GM23338 (cell line): ENCODE measurements at regions not wholly inside any gene's neighbourhood (a gene's known extent, or its start where the extent isn't known, plus 50 kb on each side); places are given as distances from the start of the nearest gene placed in this dataset.

Experiments used
- ATAC-seq: fragments of 200-7000 bp; cut with Tn5 transposase; 3 replicates; pipeline ENCODE4 v1.9.1; 2020
- DNase-seq: peaks from one replicate; pipeline ENCODE4 v3.0.0-alpha.2; 2015; ENCODE audit warnings: low spot score
- H2AFZ ChIP-seq: fragments of 200-600 bp; sonication (generic); 2 replicates; pipeline ENCODE4 v1.8.0; 2016; ENCODE audit warnings: antibody characterized with exemption, mild to moderate bottlenecking, moderate library complexity
- H3F3A ChIP-seq: fragments of 200-600 bp; sonication (generic); replicated peaks from 2 replicates; pipeline ENCODE4 v1.8.0; 2017; ENCODE audit warnings: antibody characterized with exemption, mixed run types, low read depth
- H3K27ac ChIP-seq: fragments of 200-600 bp; sonication (generic); 2 replicates; pipeline ENCODE4 v1.6.1; 2016; ENCODE audit warnings: low read depth
- H3K27me3 ChIP-seq: fragments of 200-600 bp; sonication (generic); 2 replicates; pipeline ENCODE4 v1.8.0; 2016; ENCODE audit warnings: mild to moderate bottlenecking, mixed run types, moderate library complexity; ENCODE audit not compliant: insufficient read depth
- H3K36me3 ChIP-seq: fragments of 200-600 bp; sonication (generic); 2 replicates; pipeline ENCODE4 v1.8.0; 2016; ENCODE audit warnings: mild to moderate bottlenecking; ENCODE audit not compliant: insufficient read depth
- H3K4me1 ChIP-seq: fragments of 200-600 bp; sonication (generic); 2 replicates; pipeline ENCODE4 v1.8.0; 2016; ENCODE audit warnings: mild to moderate bottlenecking, moderate library complexity; ENCODE audit not compliant: insufficient read depth
- H3K4me2 ChIP-seq: fragments of 200-600 bp; sonication (generic); 2 replicates; pipeline ENCODE4 v1.7.1; 2017; ENCODE audit warnings: mixed run types
- H3K4me3 ChIP-seq: fragments of 200-600 bp; sonication (generic); 2 replicates; pipeline ENCODE4 v1.6.1; 2016; ENCODE audit warnings: mixed run types
- H3K79me2 ChIP-seq: fragments of 200-600 bp; sonication (generic); replicated peaks from 2 replicates; pipeline ENCODE4 v1.8.0; 2017; ENCODE audit warnings: mild to moderate bottlenecking; ENCODE audit not compliant: insufficient read depth
- H3K9me2 ChIP-seq: fragments of 200-600 bp; sonication (generic); 2 replicates; pipeline ENCODE4 v1.8.0; 2017; ENCODE audit not compliant: insufficient read depth
- H4K20me1 ChIP-seq: fragments of 200-600 bp; sonication (generic); replicated peaks from 2 replicates; pipeline ENCODE4 v1.8.0; 2017; ENCODE audit warnings: mild to moderate bottlenecking; ENCODE audit not compliant: insufficient read depth
- H3K27ac Mint-ChIP-seq: 2 replicates; pipeline ENCODE4 v1.8.0; 2020; ENCODE audit warnings: inconsistent platforms, mild to moderate bottlenecking, moderate library complexity, mixed read lengths
- H3K27me3 Mint-ChIP-seq: 3 replicates; pipeline ENCODE4 v1.8.0; 2022; ENCODE audit warnings: low read depth, mild to moderate bottlenecking, moderate library complexity, mixed read lengths, inconsistent platforms; ENCODE audit not compliant: insufficient read depth, poor library complexity
- H3K36me3 Mint-ChIP-seq: 3 replicates; pipeline ENCODE4 v1.8.0; 2021; ENCODE audit warnings: low read depth, mild to moderate bottlenecking, inconsistent platforms, moderate library complexity, mixed read lengths
- H3K4me1 Mint-ChIP-seq: 3 replicates; pipeline ENCODE4 v1.8.0; 2020; ENCODE audit warnings: mild to moderate bottlenecking, inconsistent platforms, mixed read lengths
- H3K4me3 Mint-ChIP-seq: 3 replicates; pipeline ENCODE4 v1.8.0; 2021; ENCODE audit warnings: moderate library complexity, mild to moderate bottlenecking, inconsistent platforms, mixed read lengths
- H3K9me3 Mint-ChIP-seq: 3 replicates; pipeline ENCODE4 v1.8.0; 2020; ENCODE audit warnings: moderate library complexity, mild to moderate bottlenecking, inconsistent platforms, mixed read lengths
- CREB1 ChIP-seq: fragments of 250-450 bp; sonication (Bioruptor Pico); IDR thresholded peaks from 2 replicates; pipeline ENCODE4 v1.5.0; 2020; ENCODE audit warnings: low read depth, mild to moderate bottlenecking, moderate library complexity
- EZH2 ChIP-seq: fragments of 200-600 bp; sonication (generic); IDR thresholded peaks from one replicate; pipeline ENCODE4 v1.8.0; 2017; ENCODE audit warnings: antibody characterized with exemption, mild to moderate bottlenecking, low read depth; ENCODE audit not compliant: unreplicated experiment
- EZH2phosphoT487 ChIP-seq: fragments of 200-600 bp; sonication (generic); IDR thresholded peaks from one replicate; pipeline ENCODE4 v1.8.1; 2018; ENCODE audit warnings: antibody characterized with exemption; ENCODE audit not compliant: unreplicated experiment
- JUNB ChIP-seq: IDR thresholded peaks from one replicate; pipeline ENCODE4 v1.6.1; 2016; ENCODE audit warnings: antibody characterized with exemption; ENCODE audit not compliant: unreplicated experiment
- NANOG ChIP-seq: IDR thresholded peaks from 2 replicates; pipeline ENCODE4 v1.6.1; 2016; ENCODE audit warnings: antibody characterized with exemption, borderline replicate concordance
- POLR2AphosphoS5 ChIP-seq: IDR thresholded peaks from 2 replicates; pipeline ENCODE4 v1.6.1; 2016; ENCODE audit warnings: antibody characterized with exemption, low read depth
- STAT1 ChIP-seq: IDR thresholded peaks from one replicate; pipeline ENCODE4 v1.6.1; 2016; ENCODE audit warnings: antibody characterized with exemption; ENCODE audit not compliant: unreplicated experiment
- ZNF114 ChIP-seq: fragments of 250-450 bp; sonication (Bioruptor Pico); IDR thresholded peaks from 2 replicates; pipeline ENCODE4 v1.5.0; 2020; ENCODE audit warnings: mild to moderate bottlenecking, moderate library complexity
- ZNF331 ChIP-seq: fragments of 250-450 bp; sonication (Bioruptor Pico); IDR thresholded peaks from 2 replicates; pipeline ENCODE4 v1.5.0; 2020; ENCODE audit warnings: low read depth, mild to moderate bottlenecking, moderate library complexity
- TF ChIP-seq, protein P1 (sequence below): IDR thresholded peaks from one replicate; pipeline ENCODE4 v1.6.1; 2018; ENCODE audit warnings: antibody characterized with exemption; ENCODE audit not compliant: unreplicated experiment
- TF ChIP-seq, protein P2 (sequence below): IDR thresholded peaks from 2 replicates; pipeline ENCODE4 v1.6.1; 2016; ENCODE audit warnings: antibody characterized with exemption
- TF ChIP-seq, protein P3 (sequence below), 2 experiments: fragments of 200-600 bp in 1 of 2; sonication (generic) in 1 of 2; conservative IDR thresholded peaks; 2 replicates each; pipeline versions ENCODE4 v1.5.1 to v1.6.1; 2016 to 2017; ENCODE audit warnings: antibody characterized with exemption in 2 of 2, low read depth in 2 of 2, mild to moderate bottlenecking in 2 of 2, moderate library complexity in 1 of 2
- TF ChIP-seq, protein P4 (sequence below): fragments of 250-450 bp; sonication (Bioruptor Pico); IDR thresholded peaks from 2 replicates; pipeline ENCODE4 v1.5.0; 2020; ENCODE audit warnings: mild to moderate bottlenecking, moderate library complexity

DNA sequence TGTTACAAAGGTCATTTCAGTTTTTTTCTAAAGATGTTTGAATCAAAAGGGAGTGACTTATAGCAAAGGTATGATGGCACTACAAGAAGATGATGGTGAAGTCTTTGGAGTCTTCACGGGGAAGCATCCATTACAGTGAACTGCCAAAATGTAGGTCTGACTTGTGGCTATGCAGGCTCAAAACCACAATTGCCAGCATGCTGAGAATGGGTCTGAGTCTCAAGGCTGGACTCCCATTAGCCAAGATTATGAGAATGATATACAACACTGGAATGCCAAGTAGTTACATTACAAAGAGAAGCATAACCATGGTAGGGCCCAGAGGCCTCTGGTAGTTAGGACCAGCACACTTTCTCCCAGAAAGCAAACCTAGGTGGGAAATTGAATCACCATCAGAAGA lies 194.2 kb downstream of the MTHFS start:
- Histone ChIP-seq H3F3A (no peaks in the 10 kb centered on the region), H3K79me2 (no peaks in the 10 kb centered on the region), H2AFZ (no peak overlapping the region), H3K36me3 (no peaks in the 10 kb centered on the region), H3K4me3 (no peak overlapping the region), H4K20me1 (no peaks in the 10 kb centered on the region), H3K4me2 (no peak overlapping the region), H3K27ac (no peak overlapping the region), H3K4me1 (no peaks in the 10 kb centered on the region), H3K27me3 (no peaks in the 10 kb centered on the region), H3K9me2 (peaks cover 21% of the 10 kb centered on the region; the same call in 1 of the 2 replicates)
- Mint-ChIP-seq H3K27me3 (no peaks in the 10 kb centered on the region), H3K4me1 (no peaks in the 10 kb centered on the region), H3K36me3 (no peaks in the 10 kb centered on the region), H3K27ac (no peak overlapping the region), H3K4me3 (no peak overlapping the region), H3K9me3 (no peaks in the 10 kb centered on the region)
- DNase-seq (no peak), ATAC-seq (no peak)
- TF ChIP-seq, protein P1, sequence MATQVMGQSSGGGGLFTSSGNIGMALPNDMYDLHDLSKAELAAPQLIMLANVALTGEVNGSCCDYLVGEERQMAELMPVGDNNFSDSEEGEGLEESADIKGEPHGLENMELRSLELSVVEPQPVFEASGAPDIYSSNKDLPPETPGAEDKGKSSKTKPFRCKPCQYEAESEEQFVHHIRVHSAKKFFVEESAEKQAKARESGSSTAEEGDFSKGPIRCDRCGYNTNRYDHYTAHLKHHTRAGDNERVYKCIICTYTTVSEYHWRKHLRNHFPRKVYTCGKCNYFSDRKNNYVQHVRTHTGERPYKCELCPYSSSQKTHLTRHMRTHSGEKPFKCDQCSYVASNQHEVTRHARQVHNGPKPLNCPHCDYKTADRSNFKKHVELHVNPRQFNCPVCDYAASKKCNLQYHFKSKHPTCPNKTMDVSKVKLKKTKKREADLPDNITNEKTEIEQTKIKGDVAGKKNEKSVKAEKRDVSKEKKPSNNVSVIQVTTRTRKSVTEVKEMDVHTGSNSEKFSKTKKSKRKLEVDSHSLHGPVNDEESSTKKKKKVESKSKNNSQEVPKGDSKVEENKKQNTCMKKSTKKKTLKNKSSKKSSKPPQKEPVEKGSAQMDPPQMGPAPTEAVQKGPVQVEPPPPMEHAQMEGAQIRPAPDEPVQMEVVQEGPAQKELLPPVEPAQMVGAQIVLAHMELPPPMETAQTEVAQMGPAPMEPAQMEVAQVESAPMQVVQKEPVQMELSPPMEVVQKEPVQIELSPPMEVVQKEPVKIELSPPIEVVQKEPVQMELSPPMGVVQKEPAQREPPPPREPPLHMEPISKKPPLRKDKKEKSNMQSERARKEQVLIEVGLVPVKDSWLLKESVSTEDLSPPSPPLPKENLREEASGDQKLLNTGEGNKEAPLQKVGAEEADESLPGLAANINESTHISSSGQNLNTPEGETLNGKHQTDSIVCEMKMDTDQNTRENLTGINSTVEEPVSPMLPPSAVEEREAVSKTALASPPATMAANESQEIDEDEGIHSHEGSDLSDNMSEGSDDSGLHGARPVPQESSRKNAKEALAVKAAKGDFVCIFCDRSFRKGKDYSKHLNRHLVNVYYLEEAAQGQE: no peak
- TF ChIP-seq EZH2: no peak
- TF ChIP-seq CREB1 (CRISPR knock-in tag): no peak
- no peak for TF ChIP-seq ZNF114 (CRISPR knock-in tag)
- TF ChIP-seq, protein P2, sequence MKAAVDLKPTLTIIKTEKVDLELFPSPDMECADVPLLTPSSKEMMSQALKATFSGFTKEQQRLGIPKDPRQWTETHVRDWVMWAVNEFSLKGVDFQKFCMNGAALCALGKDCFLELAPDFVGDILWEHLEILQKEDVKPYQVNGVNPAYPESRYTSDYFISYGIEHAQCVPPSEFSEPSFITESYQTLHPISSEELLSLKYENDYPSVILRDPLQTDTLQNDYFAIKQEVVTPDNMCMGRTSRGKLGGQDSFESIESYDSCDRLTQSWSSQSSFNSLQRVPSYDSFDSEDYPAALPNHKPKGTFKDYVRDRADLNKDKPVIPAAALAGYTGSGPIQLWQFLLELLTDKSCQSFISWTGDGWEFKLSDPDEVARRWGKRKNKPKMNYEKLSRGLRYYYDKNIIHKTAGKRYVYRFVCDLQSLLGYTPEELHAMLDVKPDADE: no peak
- TF ChIP-seq, protein P3, sequence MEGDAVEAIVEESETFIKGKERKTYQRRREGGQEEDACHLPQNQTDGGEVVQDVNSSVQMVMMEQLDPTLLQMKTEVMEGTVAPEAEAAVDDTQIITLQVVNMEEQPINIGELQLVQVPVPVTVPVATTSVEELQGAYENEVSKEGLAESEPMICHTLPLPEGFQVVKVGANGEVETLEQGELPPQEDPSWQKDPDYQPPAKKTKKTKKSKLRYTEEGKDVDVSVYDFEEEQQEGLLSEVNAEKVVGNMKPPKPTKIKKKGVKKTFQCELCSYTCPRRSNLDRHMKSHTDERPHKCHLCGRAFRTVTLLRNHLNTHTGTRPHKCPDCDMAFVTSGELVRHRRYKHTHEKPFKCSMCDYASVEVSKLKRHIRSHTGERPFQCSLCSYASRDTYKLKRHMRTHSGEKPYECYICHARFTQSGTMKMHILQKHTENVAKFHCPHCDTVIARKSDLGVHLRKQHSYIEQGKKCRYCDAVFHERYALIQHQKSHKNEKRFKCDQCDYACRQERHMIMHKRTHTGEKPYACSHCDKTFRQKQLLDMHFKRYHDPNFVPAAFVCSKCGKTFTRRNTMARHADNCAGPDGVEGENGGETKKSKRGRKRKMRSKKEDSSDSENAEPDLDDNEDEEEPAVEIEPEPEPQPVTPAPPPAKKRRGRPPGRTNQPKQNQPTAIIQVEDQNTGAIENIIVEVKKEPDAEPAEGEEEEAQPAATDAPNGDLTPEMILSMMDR (conservative IDR thresholded peaks at IDR 0.05; ENCODE audit: low read depth in 2 of 2): no peak
- TF ChIP-seq EZH2phosphoT487: no peak
- no peak for TF ChIP-seq JUNB
- no peak for TF ChIP-seq ZNF331 (CRISPR knock-in tag)
- no peak for TF ChIP-seq STAT1
- TF ChIP-seq, protein P4, sequence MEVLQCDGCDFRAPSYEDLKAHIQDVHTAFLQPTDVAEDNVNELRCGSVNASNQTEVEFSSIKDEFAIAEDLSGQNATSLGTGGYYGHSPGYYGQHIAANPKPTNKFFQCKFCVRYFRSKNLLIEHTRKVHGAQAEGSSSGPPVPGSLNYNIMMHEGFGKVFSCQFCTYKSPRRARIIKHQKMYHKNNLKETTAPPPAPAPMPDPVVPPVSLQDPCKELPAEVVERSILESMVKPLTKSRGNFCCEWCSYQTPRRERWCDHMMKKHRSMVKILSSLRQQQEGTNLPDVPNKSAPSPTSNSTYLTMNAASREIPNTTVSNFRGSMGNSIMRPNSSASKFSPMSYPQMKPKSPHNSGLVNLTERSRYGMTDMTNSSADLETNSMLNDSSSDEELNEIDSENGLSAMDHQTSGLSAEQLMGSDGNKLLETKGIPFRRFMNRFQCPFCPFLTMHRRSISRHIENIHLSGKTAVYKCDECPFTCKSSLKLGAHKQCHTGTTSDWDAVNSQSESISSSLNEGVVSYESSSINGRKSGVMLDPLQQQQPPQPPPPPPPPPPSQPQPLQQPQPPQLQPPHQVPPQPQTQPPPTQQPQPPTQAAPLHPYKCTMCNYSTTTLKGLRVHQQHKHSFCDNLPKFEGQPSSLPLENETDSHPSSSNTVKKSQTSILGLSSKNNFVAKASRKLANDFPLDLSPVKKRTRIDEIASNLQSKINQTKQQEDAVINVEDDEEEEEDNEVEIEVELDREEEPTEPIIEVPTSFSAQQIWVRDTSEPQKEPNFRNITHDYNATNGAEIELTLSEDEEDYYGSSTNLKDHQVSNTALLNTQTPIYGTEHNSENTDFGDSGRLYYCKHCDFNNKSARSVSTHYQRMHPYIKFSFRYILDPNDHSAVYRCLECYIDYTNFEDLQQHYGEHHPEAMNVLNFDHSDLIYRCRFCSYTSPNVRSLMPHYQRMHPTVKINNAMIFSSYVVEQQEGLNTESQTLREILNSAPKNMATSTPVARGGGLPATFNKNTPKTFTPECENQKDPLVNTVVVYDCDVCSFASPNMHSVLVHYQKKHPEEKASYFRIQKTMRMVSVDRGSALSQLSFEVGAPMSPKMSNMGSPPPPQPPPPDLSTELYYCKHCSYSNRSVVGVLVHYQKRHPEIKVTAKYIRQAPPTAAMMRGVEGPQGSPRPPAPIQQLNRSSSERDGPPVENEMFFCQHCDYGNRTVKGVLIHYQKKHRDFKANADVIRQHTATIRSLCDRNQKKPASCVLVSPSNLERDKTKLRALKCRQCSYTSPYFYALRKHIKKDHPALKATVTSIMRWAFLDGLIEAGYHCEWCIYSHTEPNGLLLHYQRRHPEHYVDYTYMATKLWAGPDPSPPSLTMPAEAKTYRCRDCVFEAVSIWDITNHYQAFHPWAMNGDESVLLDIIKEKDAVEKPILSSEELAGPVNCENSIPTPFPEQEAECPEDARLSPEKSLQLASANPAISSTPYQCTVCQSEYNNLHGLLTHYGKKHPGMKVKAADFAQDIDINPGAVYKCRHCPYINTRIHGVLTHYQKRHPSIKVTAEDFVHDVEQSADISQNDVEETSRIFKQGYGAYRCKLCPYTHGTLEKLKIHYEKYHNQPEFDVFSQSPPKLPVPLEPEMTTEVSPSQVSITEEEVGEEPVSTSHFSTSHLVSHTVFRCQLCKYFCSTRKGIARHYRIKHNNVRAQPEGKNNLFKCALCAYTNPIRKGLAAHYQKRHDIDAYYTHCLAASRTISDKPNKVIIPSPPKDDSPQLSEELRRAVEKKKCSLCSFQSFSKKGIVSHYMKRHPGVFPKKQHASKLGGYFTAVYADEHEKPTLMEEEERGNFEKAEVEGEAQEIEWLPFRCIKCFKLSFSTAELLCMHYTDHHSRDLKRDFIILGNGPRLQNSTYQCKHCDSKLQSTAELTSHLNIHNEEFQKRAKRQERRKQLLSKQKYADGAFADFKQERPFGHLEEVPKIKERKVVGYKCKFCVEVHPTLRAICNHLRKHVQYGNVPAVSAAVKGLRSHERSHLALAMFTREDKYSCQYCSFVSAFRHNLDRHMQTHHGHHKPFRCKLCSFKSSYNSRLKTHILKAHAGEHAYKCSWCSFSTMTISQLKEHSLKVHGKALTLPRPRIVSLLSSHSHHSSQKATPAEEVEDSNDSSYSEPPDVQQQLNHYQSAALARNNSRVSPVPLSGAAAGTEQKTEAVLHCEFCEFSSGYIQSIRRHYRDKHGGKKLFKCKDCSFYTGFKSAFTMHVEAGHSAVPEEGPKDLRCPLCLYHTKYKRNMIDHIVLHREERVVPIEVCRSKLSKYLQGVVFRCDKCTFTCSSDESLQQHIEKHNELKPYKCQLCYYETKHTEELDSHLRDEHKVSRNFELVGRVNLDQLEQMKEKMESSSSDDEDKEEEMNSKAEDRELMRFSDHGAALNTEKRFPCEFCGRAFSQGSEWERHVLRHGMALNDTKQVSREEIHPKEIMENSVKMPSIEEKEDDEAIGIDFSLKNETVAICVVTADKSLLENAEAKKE (CRISPR knock-in tag): no peak
- TF ChIP-seq POLR2AphosphoS5: no peak
- no peak for TF ChIP-seq NANOG
